GM12878 (cell line): ENCODE measurements at regions not wholly inside any gene's neighbourhood (a gene's known extent, or its start where the extent isn't known, plus 50 kb on each side); places are given as distances from the start of the nearest gene placed in this dataset.

Experiments
- ATAC-seq: fragments of 200-7000 bp; cut with Tn5 transposase; 3 replicates; pipeline ENCODE4 v1.9.1; 2020; ENCODE audit warnings: mild to moderate bottlenecking, moderate library complexity
- BruUV-seq: library from RNA; stranded (reverse); fragments of 400-500 nt; replicated peaks from 2 replicates; lab custom pipeline; 2021; lab: Mats Ljungman, UMichigan
- CTCF ChIA-PET: fragments of 300-600 bp; sonication (Branson Sonifier 250); formaldehyde crosslinking; extraction: SDS; loops from one replicate; lab custom pipeline; 2021; ENCODE audit warnings: inconsistent platforms; lab: Yijun Ruan, JAX
- POLR2A ChIA-PET: fragments of 350-600 bp; formaldehyde crosslinking; extraction: SDS; loops from one replicate; lab custom pipeline; 2021; ENCODE audit warnings: inconsistent platforms; lab: Charles Lee
- RAD21 ChIA-PET: fragments of 300-600 bp; sonication (Branson Sonifier 250); formaldehyde crosslinking; loops from one replicate; lab custom pipeline; 2023; ENCODE audit warnings: antibody characterized with exemption; ENCODE audit not compliant: unreplicated experiment; lab: Charles Lee
- SMC1A ChIA-PET: fragments of 300-600 bp; sonication (Branson Sonifier 250); formaldehyde crosslinking; loops from one replicate; lab custom pipeline; 2023; ENCODE audit not compliant: unreplicated experiment, uncharacterized antibody; lab: Charles Lee
- DNase-seq: peaks from one replicate; pipeline ENCODE4 v3.0.0-alpha.2; 2011; ENCODE audit warnings: low read depth, low spot score
- FAIRE-seq: peaks from 3 replicates; lab custom pipeline; 2011; peaks lifted over from hg19 to GRCh38; lab: Jason Lieb, UNC
- H2AFZ ChIP-seq: 2 replicates; pipeline ENCODE4 v1.6.0; 2011; ENCODE audit warnings: low read depth, low read length, control low read depth; ENCODE audit not compliant: control insufficient read depth
- H3K27ac ChIP-seq: 2 replicates; pipeline ENCODE4 v1.5.1; 2011; ENCODE audit warnings: control low read depth; ENCODE audit not compliant: control insufficient read depth, insufficient read depth
- H3K27me3 ChIP-seq, 2 experiments: replicated peaks in 1 of 2; 2 replicates each; pipeline versions ENCODE4 v1.6.0 to v1.6.1; 2011; ENCODE audit warnings: low read length in 1 of 2; ENCODE audit not compliant: control insufficient read depth in 2 of 2, insufficient read depth in 2 of 2
- H3K36me3 ChIP-seq, 2 experiments: 2 replicates each; pipeline ENCODE4 v1.5.1; 2011; ENCODE audit warnings: low read length in 1 of 2; ENCODE audit not compliant: control insufficient read depth in 2 of 2, insufficient read depth in 2 of 2
- H3K4me1 ChIP-seq: 2 replicates; pipeline ENCODE4 v1.6.1; 2011; ENCODE audit warnings: mild to moderate bottlenecking, low read length, moderate library complexity, mixed read lengths; ENCODE audit not compliant: control insufficient read depth, insufficient read depth
- H3K4me2 ChIP-seq: 2 replicates; pipeline ENCODE4 v1.6.0; 2011; ENCODE audit warnings: control low read depth; ENCODE audit not compliant: control insufficient read depth, insufficient read depth
- H3K4me3 ChIP-seq: fragments of 200-600 bp; sonication (generic); 2 replicates; pipeline ENCODE4 v1.5.1; 2016
- H3K79me2 ChIP-seq: 2 replicates; pipeline ENCODE4 v1.6.0; 2011; ENCODE audit warnings: low read length; ENCODE audit not compliant: control insufficient read depth, insufficient read depth
- H3K9ac ChIP-seq: 2 replicates; pipeline ENCODE4 v1.8.0; 2011; ENCODE audit warnings: low read length, control low read depth, mixed read lengths; ENCODE audit not compliant: control insufficient read depth, insufficient read depth
- H3K9me3 ChIP-seq: replicated peaks from 3 replicates; pipeline ENCODE4 v1.5.1; 2011; ENCODE audit warnings: mild to moderate bottlenecking, low read length; ENCODE audit not compliant: control insufficient read depth, insufficient read depth
- H4K20me1 ChIP-seq: 2 replicates; pipeline ENCODE4 v1.6.0; 2011; ENCODE audit not compliant: control insufficient read depth, insufficient read depth
- DPF2 ChIP-seq: fragments of 450-650 bp; IDR thresholded peaks from 2 replicates; pipeline ENCODE4 v1.6.1; 2017; ENCODE audit warnings: mild to moderate bottlenecking
- FOXK2 ChIP-seq: fragments of 450-650 bp; IDR thresholded peaks from 2 replicates; pipeline ENCODE4 v1.6.1; 2017; ENCODE audit warnings: mild to moderate bottlenecking, moderate library complexity
- LARP7 ChIP-seq: fragments of 450-650 bp; IDR thresholded peaks from 2 replicates; pipeline ENCODE4 v1.6.1; 2017; ENCODE audit warnings: mild to moderate bottlenecking
- NR2F1 ChIP-seq: fragments of 450-650 bp; conservative IDR thresholded peaks from 2 replicates; pipeline ENCODE4 v1.6.1; 2017; ENCODE audit warnings: mild to moderate bottlenecking
- PAX8 ChIP-seq: fragments of 450-650 bp; IDR thresholded peaks from 2 replicates; pipeline ENCODE4 v1.6.1; 2017; ENCODE audit warnings: mild to moderate bottlenecking, moderate library complexity
- POLR2A ChIP-seq: IDR thresholded peaks from 2 replicates; pipeline ENCODE4 v1.6.1; 2011; ENCODE audit warnings: low read depth, mild to moderate bottlenecking, low read length
- RAD51 ChIP-seq: fragments of 450-650 bp; IDR thresholded peaks from 2 replicates; pipeline ENCODE4 v1.6.1; 2016; ENCODE audit warnings: moderate library complexity, mild to moderate bottlenecking, inconsistent platforms
- REST ChIP-seq: IDR thresholded peaks from 2 replicates; pipeline ENCODE4 v1.6.1; 2012; ENCODE audit warnings: mild to moderate bottlenecking, low read depth, low read length
- WRNIP1 ChIP-seq: IDR thresholded peaks from 2 replicates; pipeline ENCODE4 v1.6.1; 2011; ENCODE audit warnings: low read depth, low read length, improper control_type of control experiment, borderline replicate concordance
- WGBS: methylation state at CpG from one replicate; pipeline ENCODE4 v1.1.6; 2016; ENCODE audit warnings: low lambda C conversion rate; ENCODE audit not compliant: insufficient replicate concordance, insufficient coverage; ENCODE audit errors: missing lambda C conversion rate; 5-methylcytosine and 5-hydroxymethylcytosine counted together
- in situ Hi-C: fragments of 300-500 bp; cut with MboI; formaldehyde crosslinking; loops from 9 replicates; pipeline ENCODE4 v1.14.3; 2018; ENCODE audit warnings: mixed read lengths
- intact Hi-C: fragments of 100-400 bp; cut with micrococcal nuclease; formaldehyde crosslinking; loops from one replicate; pipeline ENCODE4 v1.14.2; 2022; ENCODE audit not compliant: unreplicated experiment

- Histone ChIP-seq H3K27me3 (no peaks in the 10 kb centered on the region), H3K79me2 (no peaks in the 10 kb centered on the region), H3K4me1 (no peaks in the 10 kb centered on the region), H3K9me3 (no peaks in the 10 kb centered on the region), H3K4me2 (no peak overlapping the region), H3K9ac (no peak overlapping the region), H3K27ac (no peak overlapping the region), H2AFZ (no peak overlapping the region), H4K20me1 (no peaks in the 10 kb centered on the region), H3K36me3 (no peaks in the 10 kb centered on the region), H3K4me3 (no peak overlapping the region)
- WGBS = 24% methylated on average over 3 of the region's 3 CpGs
- TF ChIP-seq POLR2A (no peak), WRNIP1 (no peak), FOXK2 (no peak), RAD51 (no peak), REST (no peak), DPF2 (no peak), NR2F1 (no peak), PAX8 (no peak), LARP7 (no peak)
- CTCF ChIA-PET = no interaction called here
- no TSS peak for BruUV-seq
- FAIRE-seq (no peak), DNase-seq (no peak), ATAC-seq (no peak)
- RAD21 ChIA-PET = no interaction called here
- intact Hi-C loops = no loop called here
- in situ Hi-C loops = no loop called here
- POLR2A ChIA-PET = no interaction called here
- SMC1A ChIA-PET = no interaction called here
These were observed 330.2 kb upstream of the KIF2B start for GRCh38 chr17:53492532-53492931.
